Liver (tissue), 3 donors: ENCODE measurements at regions not wholly inside any gene's neighbourhood (a gene's known extent, or its start where the extent isn't known, plus 50 kb on each side); places are given as distances from the start of the nearest gene placed in this dataset.

Experiments used
- CTCF ChIP-seq: fragments of 150-350 bp; IDR thresholded peaks from 2 replicates; pipeline ENCODE4 v1.5.1; 2017; ENCODE audit warnings: improper control_type of control experiment, low read depth, low read length; ENCODE audit not compliant: missing input control
- JUND ChIP-seq, 2 donors: IDR thresholded peaks; 2 replicates each; pipeline ENCODE4 v1.6.1; 2016; ENCODE audit warnings: antibody characterized with exemption in 2 of 2
- RAD21 ChIP-seq, 2 donors: IDR thresholded peaks; 2 replicates each; pipeline ENCODE4 v1.6.1; 2016; ENCODE audit warnings: antibody characterized with exemption in 2 of 2, mild to moderate bottlenecking in 2 of 2
- SP1 ChIP-seq: IDR thresholded peaks from 2 replicates; pipeline ENCODE4 v1.6.1; 2018; ENCODE audit warnings: antibody characterized with exemption, mild to moderate bottlenecking
- TAF1 ChIP-seq: conservative IDR thresholded peaks from 2 replicates; pipeline ENCODE4 v1.6.1; 2016; ENCODE audit warnings: antibody characterized with exemption, mild to moderate bottlenecking
- YY1 ChIP-seq: IDR thresholded peaks from 2 replicates; pipeline ENCODE4 v1.6.1; 2016; ENCODE audit warnings: antibody characterized with exemption, mild to moderate bottlenecking
- donor health status: healthy.
- donor health status: healthy.

- TF ChIP-seq CTCF = no peak
- no peak for TF ChIP-seq JUND (IDR thresholded peaks at IDR 0.05)
- no peak for TF ChIP-seq RAD21 (IDR thresholded peaks at IDR 0.05)
- TF ChIP-seq SP1 = no peak
- no peak for TF ChIP-seq TAF1
- no peak for TF ChIP-seq YY1
These were observed 130.8 kb upstream of the SFRP2 start for GRCh38 chr4:153919667-153920066.
